Astrocyte of the cerebellum (primary cell): ENCODE measurements at regions not wholly inside any gene's neighbourhood (a gene's known extent, or its start where the extent isn't known, plus 50 kb on each side); places are given as distances from the start of the nearest gene placed in this dataset.
A peak's percentile ranks its signal among the peaks of the same experiment; 100 is the strongest.
"Not testable (repeated sequence)": the region's sequence is repeated elsewhere in the genome, so short reads cannot be mapped to it uniquely, and the experiment has no call there.

Experiments used
- DNase-seq: peaks from one replicate; pipeline ENCODE4 v3.0.0-alpha.2; 2011; ENCODE audit warnings: low read depth
- H3K4me3 ChIP-seq: 2 replicates; pipeline ENCODE4 v1.5.1; 2011; ENCODE audit warnings: mild to moderate bottlenecking, low read depth, low read length, moderate library complexity
- in situ Hi-C: cut with HindIII; loops from 2 replicates; pipeline ENCODE4 v1.10.0; 2017; ENCODE audit warnings: low sequenced_read_pairs
- TF ChIP-seq, protein P1 (sequence below): IDR thresholded peaks from 2 replicates; pipeline ENCODE4 v1.5.1; 2012; ENCODE audit warnings: low read length, low read depth, moderate library complexity, mild to moderate bottlenecking; ENCODE audit errors: missing control alignments

DNA sequence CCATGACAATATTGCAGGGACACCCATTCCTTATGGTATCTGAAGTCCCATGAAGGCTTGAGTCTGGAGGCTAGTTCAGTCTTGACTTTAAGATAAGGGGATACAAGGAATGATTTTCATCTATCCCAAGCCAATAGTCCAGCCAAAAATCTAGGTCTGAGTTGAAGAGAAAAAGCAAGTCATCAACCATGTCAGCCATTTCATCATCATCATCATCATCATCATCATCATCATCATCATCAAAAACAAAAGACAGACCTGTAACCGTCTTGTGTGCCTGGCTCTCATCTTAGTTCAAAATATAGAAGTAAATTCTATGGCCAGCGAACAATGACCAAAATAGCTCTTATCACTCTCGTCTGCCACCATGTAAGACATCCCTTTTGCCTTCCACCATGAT is 59.5 kb upstream of the FAM90A26 start:
- in situ Hi-C loops, DNase-seq, H3K4me3 ChIP-seq: not testable (repeated sequence)

DNA sequence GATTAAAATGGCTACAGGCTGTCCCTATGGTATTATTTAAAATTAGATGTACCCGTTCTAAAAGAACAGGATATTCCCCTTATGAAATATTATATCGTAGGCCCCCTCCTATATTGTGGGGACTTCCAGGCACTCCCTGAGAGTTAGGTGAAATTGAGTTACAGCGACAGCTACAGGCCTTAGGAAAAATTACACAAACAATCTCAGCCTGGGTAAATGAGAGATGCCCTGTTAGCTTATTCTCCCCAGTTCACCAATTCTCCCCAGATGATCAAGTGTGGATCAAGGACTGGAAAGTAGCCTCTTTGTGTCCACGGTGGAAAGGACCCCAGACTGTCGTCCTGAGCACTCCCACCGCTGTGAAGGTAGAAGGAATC is 67.1 kb upstream of the FAM90A26 start:
- H3K4me3 ChIP-seq, DNase-seq, in situ Hi-C loops: not testable (repeated sequence)
- TF ChIP-seq, protein P1, sequence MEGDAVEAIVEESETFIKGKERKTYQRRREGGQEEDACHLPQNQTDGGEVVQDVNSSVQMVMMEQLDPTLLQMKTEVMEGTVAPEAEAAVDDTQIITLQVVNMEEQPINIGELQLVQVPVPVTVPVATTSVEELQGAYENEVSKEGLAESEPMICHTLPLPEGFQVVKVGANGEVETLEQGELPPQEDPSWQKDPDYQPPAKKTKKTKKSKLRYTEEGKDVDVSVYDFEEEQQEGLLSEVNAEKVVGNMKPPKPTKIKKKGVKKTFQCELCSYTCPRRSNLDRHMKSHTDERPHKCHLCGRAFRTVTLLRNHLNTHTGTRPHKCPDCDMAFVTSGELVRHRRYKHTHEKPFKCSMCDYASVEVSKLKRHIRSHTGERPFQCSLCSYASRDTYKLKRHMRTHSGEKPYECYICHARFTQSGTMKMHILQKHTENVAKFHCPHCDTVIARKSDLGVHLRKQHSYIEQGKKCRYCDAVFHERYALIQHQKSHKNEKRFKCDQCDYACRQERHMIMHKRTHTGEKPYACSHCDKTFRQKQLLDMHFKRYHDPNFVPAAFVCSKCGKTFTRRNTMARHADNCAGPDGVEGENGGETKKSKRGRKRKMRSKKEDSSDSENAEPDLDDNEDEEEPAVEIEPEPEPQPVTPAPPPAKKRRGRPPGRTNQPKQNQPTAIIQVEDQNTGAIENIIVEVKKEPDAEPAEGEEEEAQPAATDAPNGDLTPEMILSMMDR: peak; percentile 2

DNA sequence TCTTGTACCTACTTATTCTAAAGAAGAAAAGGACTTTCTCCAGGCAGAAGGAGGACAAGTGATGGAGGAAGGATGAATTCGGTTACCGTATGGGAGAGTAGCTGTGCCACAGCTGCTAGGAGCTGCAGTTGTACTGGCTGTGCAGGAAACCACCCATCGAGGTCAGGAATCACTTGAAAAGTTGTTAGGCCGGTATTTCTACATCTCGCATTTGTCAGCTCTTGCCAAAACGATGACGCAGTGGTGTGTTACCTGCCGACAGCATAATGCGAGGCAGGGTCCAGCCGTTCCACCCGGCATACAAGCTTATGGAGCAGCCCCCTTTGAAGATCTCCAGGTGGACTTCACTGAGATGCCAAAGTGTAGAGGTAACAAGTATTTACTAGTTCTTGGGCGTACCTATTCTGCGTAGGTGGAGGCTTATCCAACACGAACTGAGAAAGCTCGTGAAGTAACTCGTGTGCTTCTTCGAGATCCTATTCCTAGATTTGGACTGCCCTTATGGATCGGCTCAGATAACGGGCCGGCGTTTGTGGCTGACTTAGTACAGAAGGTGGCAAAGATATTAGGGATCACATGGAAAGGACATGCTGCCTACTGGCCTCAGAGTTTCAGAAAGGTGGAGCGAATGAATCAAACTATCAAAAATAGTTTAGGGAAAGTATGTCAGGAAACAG is 67.6 kb upstream of the FAM90A26 start:
- H3K4me3 ChIP-seq, DNase-seq, in situ Hi-C loops: not testable (repeated sequence)

DNA sequence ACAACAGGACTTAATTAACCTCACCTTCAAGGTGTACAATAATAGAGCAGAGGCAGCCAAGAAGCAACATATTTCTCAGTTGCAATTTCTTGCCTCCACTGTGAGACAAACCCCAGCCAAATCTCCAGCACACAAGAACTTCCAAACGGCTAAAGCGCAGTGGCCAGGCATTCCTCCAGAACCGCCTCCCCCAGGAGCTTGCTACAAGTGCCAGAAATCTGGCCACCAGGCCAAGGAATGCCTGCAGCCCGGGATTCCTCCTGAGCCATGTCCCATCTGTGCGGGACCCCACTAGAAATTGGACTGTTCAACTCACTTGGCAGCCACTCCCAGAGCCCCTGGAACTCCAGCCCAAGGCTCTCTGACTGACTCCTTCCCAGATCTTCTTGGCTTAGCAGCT is 73.9 kb upstream of the FAM90A26 start:
- DNase-seq, H3K4me3 ChIP-seq, in situ Hi-C loops: not testable (repeated sequence)

DNA sequence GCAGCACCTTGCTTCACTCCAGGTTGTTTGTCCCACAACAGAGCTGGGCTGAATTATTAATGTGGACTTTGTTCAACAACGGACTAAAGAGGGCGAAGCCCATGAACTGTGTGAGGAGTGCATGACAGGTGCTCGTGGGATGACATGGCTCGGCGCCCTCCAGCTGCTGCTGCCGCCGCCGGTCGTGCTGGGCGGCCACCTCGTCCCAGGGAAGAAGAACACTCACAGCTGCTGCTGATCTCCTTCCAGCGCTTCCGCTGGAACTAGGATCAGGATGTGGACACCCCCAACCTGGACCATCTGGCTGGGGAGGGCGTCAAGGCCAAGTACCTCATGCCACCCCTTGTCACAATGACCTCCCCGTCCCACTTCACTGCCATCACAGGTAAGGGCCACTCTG is 91.4 kb upstream of the FAM90A26 start:
- DNase-seq, in situ Hi-C loops, H3K4me3 ChIP-seq: not testable (repeated sequence)

DNA sequence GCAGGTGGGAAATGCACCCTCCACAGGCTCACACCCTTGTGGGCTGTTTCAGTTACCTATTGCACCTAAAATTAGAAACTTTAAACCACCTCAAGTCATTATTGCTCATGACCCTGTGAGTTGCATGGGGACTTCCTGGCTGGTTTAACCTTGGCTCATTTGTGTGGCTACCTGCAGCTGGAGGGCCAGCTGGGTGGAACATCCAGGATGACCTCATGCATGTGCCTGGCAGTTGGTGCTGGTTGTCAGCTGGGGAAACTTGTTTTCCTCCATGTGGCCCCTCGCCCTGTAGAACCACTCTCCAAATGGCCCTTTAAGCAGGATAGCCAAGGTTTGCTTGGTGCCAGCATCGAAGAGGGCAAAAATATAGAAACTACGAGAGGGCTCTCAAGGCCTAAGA is 93.2 kb upstream of the FAM90A26 start:
- DNase-seq, H3K4me3 ChIP-seq, in situ Hi-C loops: not testable (repeated sequence)

DNA sequence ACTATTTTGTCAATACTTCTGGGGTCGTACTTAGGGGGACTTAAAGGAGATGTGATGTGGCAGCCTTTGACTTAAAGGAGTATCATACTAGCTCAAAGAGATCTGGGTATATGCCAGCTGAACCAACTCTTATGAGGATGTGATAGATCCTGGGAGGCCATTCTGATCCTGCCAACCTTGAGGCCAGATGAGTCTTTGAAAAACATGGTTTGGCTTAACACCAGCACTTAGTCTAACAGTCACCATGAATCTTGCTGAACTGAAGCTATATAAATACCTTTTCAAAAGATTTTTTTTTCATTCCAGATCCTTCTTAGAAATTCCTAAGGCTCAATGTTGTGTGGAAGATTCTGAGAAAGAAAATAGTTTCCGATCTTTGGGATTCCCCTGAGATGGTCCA is 93.7 kb upstream of the FAM90A26 start:
- H3K4me3 ChIP-seq, DNase-seq, in situ Hi-C loops: not testable (repeated sequence)

DNA sequence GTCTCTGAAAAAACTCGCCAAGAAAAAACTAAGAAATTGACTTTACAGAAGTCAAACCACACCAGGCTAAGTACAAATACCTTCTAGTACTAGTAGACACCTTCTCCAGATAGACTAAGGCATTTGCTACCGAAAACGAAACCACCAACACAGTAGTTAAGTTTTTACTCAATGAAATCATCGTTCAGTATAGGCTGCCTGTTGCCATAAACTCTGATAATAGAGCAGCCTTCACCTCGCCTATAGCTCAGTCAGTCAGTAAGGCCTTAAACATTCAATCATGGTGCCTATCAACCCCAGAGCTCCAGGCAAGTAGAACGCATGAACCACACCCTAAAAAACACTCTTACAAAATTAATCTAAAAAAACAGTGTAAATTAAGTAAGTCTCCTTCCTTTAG is 96.8 kb upstream of the FAM90A26 start:
- in situ Hi-C loops, H3K4me3 ChIP-seq, DNase-seq: not testable (repeated sequence)

DNA sequence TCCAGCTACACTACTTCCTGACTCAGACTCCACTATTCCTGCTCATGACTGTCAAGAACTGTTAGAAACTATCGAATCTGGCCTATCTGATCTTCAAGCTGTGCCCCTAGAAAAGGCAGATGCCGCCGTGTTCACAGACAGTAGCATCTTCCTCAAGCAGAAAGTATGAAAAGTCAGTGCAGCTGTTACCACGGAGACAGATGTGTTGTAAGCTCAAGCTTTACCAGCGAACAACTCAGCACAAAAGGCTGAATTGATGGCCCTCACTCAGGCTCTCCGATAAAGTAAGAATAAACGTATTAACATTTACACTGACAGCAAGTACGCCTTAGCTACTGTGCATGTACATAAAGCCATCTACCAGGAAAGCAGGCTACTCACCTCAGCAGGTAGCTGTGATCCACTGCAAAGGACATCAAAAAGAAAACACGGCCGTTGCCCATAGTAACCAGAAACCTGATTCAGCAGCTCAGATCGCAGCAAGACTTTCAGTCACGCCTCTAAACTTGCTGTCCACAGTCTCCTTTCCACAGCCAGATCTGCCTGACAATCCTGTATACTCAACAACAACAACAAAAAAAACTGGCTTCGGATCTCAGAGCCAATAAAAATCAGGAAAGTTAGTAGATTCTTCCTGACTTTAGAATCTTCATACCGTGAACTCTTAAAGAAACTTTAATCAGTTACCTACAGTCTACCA is 97.5 kb upstream of the FAM90A26 start:
- DNase-seq, in situ Hi-C loops, H3K4me3 ChIP-seq: not testable (repeated sequence)

DNA sequence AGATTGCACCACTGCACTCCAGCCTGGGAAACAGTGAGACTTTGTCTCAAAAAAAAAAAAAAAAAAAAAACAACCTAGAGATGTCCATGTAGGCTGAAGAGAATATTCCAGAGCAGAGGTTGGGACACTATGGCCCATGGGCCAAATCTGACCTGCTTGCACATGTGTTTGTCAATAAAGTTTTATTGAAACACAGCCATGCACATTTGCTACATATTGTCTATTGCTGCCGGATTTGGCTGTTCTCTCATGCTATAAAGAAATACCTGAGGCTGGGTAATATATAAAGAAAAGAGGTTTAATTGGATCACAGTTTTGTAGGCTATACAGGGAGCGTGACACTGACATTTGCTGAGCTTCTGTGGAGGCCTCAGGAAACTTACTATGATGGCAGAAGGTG is 102.3 kb upstream of the FAM90A26 start:
- in situ Hi-C loops, DNase-seq: not testable (repeated sequence)

DNA sequence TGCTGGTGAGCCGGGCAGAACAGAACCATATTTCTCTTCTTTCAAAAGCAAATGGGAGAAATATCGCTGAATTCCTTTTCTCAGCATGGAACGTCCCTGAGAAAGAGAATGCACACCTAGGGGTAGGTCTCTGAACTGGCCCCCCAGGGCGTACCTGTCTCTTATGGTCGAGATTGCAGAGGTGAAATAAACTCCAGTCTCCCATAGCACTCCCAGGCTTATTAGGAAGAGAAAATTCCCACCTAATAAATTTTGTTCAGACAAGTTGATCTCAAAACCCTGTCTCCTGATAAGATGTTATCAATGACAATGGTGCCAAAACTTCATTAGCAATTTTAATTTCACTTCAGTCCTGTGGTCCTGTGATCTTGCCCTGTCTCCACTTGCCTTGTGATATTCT is 106.6 kb upstream of the FAM90A26 start:
- H3K4me3 ChIP-seq, DNase-seq, in situ Hi-C loops: not testable (repeated sequence)

More for the DNA sequence above, 102.3 kb upstream of the FAM90A26 start:
- not testable (repeated sequence) for H3K4me3 ChIP-seq

DNA sequence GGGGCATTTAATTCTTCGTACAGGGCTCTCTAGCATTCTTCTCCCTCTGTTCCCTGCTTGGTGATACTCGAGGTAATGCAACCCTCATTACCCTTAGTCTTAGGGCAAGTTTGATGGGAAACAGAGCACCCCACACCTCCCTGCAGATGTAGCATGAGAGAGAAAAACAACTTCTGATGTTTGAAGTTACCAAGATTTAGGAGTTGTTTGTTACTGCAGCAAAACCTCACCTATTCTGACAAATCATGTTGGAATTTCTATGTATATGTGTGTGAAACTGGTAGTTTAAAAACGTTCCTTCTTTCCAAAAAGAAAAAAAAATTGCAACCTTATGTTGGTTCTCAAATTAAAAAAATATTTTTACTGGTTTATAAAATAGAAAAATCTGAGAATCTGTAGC is 145.3 kb upstream of the FAM90A26 start:
- DNase-seq, H3K4me3 ChIP-seq, in situ Hi-C loops: not testable (repeated sequence)

DNA sequence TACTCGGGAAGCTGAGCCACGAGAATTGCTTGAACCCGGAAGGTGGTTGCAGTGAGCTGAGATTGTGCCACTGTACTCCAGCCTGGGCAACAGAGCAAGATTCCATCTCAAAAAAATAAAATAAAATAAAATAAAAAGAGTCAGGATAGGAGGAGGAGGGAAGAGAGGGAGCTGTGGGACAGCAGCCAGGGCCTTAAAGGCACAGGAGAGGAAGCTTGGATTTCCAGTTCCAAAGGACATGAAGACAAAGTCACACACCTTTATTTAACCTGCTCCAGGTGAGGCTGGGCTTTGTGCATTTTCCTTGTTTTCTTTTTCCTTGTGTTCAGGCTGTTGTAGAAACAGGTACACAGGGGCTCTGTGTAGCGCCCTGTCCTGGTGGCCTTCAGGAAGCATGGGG is 138.2 kb upstream of the HMX1 start:
- DNase-seq, in situ Hi-C loops, H3K4me3 ChIP-seq: not testable (repeated sequence)

DNA sequence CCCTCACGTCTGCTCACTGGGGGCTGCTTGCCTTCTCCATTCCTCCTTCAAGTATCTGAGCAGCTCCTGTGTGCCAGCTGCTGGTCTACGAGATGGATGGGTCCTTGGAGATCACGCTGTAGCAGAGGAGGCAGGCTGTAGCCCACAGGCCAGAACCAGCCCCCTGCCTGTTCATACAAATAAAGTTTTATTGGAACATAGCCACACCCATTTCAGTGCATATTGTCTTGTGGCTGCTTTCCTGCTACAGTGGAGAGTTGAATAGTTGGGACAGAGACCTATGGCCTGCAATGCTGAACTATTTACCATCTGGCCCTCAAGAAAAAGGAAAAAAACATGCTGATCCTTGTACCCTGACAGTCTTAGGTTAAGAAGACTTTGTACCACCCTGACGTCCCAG is 136.8 kb upstream of the HMX1 start:
- in situ Hi-C loops, DNase-seq, H3K4me3 ChIP-seq: not testable (repeated sequence)

DNA sequence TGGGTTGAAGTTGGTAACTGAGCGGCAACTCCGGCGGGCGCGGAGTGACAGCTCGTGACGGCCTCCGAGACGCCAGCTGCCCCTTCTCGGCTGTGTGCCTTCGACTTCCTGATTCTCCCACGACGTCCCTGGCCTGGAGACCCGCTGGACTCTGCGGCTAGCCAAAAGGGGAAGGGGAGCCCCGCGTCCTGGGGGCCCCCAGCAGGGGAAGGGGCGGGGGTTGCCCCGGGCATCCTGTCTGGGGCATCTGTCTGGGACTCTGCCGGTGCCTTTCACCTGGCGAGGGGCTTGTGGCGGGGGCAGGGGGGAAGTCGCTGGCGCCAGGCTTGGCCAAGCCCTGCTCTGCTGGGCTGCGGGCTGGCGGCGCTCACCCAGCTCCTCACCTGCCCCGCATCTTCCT is 129.5 kb upstream of the HMX1 start:
- in situ Hi-C loops, H3K4me3 ChIP-seq, DNase-seq: not testable (repeated sequence)
